ENCODE measurements at regions not wholly inside any gene's neighbourhood (a gene's known extent, or its start where the extent isn't known, plus 50 kb on each side); places are given as distances from the start of the nearest gene placed in this dataset.

GRCh38 chr12:98439471-98439951 is 75.9 kb upstream of the TMPO start:
- TF ChIP-seq CTCF (IDR thresholded peaks at IDR 0.05; ENCODE audit: insufficient read depth, low read length) = no peak
- TF ChIP-seq POLR2AphosphoS5 (IDR thresholded peaks at IDR 0.05; ENCODE audit: low read depth) = no peak
- TF ChIP-seq REST (IDR thresholded peaks at IDR 0.05; ENCODE audit: insufficient replicate concordance, low read depth) = no peak
- no peak for TF ChIP-seq GABPA (IDR thresholded peaks at IDR 0.05; ENCODE audit: low read depth)

Measured in HL-60 (cell line).